ENCODE measurements at regions not wholly inside any gene's neighbourhood (a gene's known extent, or its start where the extent isn't known, plus 50 kb on each side); places are given as distances from the start of the nearest gene placed in this dataset.

- DNase-seq (ENCODE audit: low read depth) = no peak
These were observed 99.2 kb upstream of the VRK2 start for GRCh38 chr2:57947398-57947797.

- no peak for DNase-seq (ENCODE audit: low read depth)
These were observed 92.6 kb upstream of the VRK2 start for GRCh38 chr2:57954020-57954419.

GRCh38 chr2:57957238-57957637 is 89.4 kb upstream of the VRK2 start:
- no peak for DNase-seq (ENCODE audit: low read depth)

GRCh38 chr2:57959390-57959789 is 87.2 kb upstream of the VRK2 start:
- DNase-seq (ENCODE audit: low read depth) = no peak

GRCh38 chr2:57962861-57963260 is 83.7 kb upstream of the VRK2 start:
- no peak for DNase-seq (ENCODE audit: low read depth)

- no peak for DNase-seq (ENCODE audit: low read depth)
These were observed 81.4 kb upstream of the VRK2 start for GRCh38 chr2:57965219-57965618.

GRCh38 chr2:57965961-57966360 is 80.6 kb upstream of the VRK2 start:
- DNase-seq (ENCODE audit: low read depth) = no peak

- DNase-seq (ENCODE audit: low read depth) = no peak
These were observed 72.9 kb upstream of the VRK2 start for GRCh38 chr2:57973621-57974186.

GRCh38 chr2:57979158-57979557 is 67.4 kb upstream of the VRK2 start:
- DNase-seq (ENCODE audit: low read depth) = no peak

- DNase-seq (ENCODE audit: low read depth) = peak; percentile 93
These were observed 65.4 kb upstream of the VRK2 start for GRCh38 chr2:57981083-57981768.

GRCh38 chr2:57987835-57988573 is 58.6 kb upstream of the VRK2 start:
- DNase-seq (ENCODE audit: low read depth) = peak; percentile 9

GRCh38 chr2:57990118-57990725 is 56.4 kb upstream of the VRK2 start:
- no peak for DNase-seq (ENCODE audit: low read depth)

All from stromal cell of bone marrow (primary cell).